Heart left ventricle (tissue), 13 donors: ENCODE measurements at regions not wholly inside any gene's neighbourhood (a gene's known extent, or its start where the extent isn't known, plus 50 kb on each side); places are given as distances from the start of the nearest gene placed in this dataset.

Experiments used
- POLR2A ChIP-seq, 2 donors: fragments of 450-650 bp; IDR thresholded peaks; one replicate each; pipeline ENCODE4 v1.6.1; 2017; ENCODE audit warnings: antibody characterized with exemption in 2 of 2, mild to moderate bottlenecking in 2 of 2, moderate library complexity in 2 of 2
- TF ChIP-seq, protein P1 (sequence below), 12 donors: fragments of 200-600 bp; sonication (generic) in 4 of 12; IDR thresholded peaks; one replicate each; pipeline versions ENCODE4 v1.5.0 to v1.8.0; 2018 to 2022; ENCODE audit warnings: antibody characterized with exemption in 12 of 12, mild to moderate bottlenecking in 5 of 12
- donor health status: ischemic (EF 13 %, LVEDD 7.1; RV severe dilation, severe dysfunction).
- donor health status: DM: no; HTN: yes; CAD: no.
- donor health status: DM: no; HTN: no; CAD: no.
- donor health status: ischemic (EF 25% LVEDD 6.9; RV normal size, moderate dysfunction).
- donor health status: ischemic (EF 25% LVEDD 5.7; RV mildly dilated, moderate dysfunction).
- donor health status: ischemic (EF 35%, LVEDD 5.7; RV mildly dilated, moderate dysfunction).
- donor health status: nonischemic (EF 11% LVEDD 7.7; RV severe dilation, severe dysfunction).
- donor health status: DM: yes; HTN: yes; CAD: no.
- donor health status: PGD.
- donor health status: ischemic (EF 29% LVEDD 5.4; RV normal size, mild dysfunction).
- donor health status: nonischemic (EF 23%, LVEDD 6.1; RV moderate dilation, normal function).

DNA sequence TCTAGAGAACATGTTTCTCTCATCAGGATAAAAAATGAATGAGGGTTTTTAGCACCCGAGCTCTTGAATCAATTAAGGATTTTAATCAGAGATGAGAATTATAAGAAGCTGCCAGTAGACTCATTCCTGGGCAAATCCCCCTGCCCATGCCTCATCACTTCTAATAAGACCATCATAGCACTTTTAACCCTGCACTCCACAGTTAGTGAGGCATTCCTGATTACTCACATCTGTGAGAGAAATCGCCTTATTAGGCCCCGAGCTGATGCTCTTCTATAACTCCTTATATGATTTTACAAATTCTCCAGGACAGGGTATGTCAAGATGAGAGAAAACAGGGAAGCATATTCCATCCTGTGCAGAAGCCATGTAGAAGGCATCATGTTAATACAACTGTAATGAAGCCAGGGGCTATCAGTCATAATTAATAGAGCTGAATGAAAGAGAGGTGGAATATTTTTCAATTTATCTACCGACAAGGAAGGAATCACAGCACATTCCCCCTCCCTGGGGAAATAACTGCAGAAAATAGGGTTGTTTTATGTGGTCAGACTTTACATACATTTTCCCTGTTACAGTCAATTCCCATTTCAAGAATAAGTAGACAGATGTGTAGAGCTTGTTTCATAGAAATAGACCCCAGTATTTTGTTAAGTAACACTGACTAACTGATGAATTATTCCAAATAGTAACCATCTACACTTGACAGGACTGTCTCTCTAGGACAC, 272.7 kb downstream of the HHIPL2 start:
- TF ChIP-seq, protein P1, sequence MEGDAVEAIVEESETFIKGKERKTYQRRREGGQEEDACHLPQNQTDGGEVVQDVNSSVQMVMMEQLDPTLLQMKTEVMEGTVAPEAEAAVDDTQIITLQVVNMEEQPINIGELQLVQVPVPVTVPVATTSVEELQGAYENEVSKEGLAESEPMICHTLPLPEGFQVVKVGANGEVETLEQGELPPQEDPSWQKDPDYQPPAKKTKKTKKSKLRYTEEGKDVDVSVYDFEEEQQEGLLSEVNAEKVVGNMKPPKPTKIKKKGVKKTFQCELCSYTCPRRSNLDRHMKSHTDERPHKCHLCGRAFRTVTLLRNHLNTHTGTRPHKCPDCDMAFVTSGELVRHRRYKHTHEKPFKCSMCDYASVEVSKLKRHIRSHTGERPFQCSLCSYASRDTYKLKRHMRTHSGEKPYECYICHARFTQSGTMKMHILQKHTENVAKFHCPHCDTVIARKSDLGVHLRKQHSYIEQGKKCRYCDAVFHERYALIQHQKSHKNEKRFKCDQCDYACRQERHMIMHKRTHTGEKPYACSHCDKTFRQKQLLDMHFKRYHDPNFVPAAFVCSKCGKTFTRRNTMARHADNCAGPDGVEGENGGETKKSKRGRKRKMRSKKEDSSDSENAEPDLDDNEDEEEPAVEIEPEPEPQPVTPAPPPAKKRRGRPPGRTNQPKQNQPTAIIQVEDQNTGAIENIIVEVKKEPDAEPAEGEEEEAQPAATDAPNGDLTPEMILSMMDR (IDR thresholded peaks at IDR 0.05), result no peak
- no peak for TF ChIP-seq POLR2A (IDR thresholded peaks at IDR 0.05)
